ENCODE measurements at regions not wholly inside any gene's neighbourhood (a gene's known extent, or its start where the extent isn't known, plus 50 kb on each side); places are given as distances from the start of the nearest gene placed in this dataset.

DNA sequence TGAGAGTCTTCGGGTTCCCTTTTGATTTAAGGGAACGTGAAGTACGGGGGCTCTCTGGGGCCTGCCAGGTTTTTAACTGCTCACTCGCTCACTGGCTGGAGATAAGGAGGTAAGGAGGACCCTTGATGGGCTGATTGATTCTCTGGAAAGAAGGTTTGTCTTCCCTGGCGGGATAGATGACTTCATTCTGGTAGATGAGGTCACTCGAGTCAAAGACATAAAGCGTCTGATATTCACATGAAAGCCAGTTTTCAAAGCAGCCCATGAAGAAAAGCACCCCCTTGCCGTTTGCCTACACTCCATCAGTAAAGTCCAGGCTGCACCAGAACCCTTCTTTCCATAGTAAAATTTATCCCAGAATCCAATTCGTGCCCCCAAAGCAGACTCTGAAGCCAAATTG, 233.7 kb upstream of the IRX5 start:
- no peaks in the 10 kb centered on the region for H3K9me3 ChIP-seq
- 20 to 28% methylated on average over 9 of the region's 9 CpGs for WGBS, 2 donors
- H3K27ac ChIP-seq = peak overlapping the region in 1 of 2 donors; percentile 50
- DNase-seq = no peak
- no peaks in the 10 kb centered on the region for H3K36me3 ChIP-seq (ENCODE audit: low read depth, missing control alignments)
- TF ChIP-seq POLR2A (IDR thresholded peaks at IDR 0.05) (no peak), CTCF (IDR thresholded peaks at IDR 0.05) (no peak)
- intact Hi-C loops (cut with DNase I; ENCODE audit: low total_unique reads) = no loop called here
- no peaks in the 10 kb centered on the region for H3K4me1 ChIP-seq
- H3K27me3 ChIP-seq = no peaks in the 10 kb centered on the region
- no peak overlapping the region for H3K4me3 ChIP-seq

DNA sequence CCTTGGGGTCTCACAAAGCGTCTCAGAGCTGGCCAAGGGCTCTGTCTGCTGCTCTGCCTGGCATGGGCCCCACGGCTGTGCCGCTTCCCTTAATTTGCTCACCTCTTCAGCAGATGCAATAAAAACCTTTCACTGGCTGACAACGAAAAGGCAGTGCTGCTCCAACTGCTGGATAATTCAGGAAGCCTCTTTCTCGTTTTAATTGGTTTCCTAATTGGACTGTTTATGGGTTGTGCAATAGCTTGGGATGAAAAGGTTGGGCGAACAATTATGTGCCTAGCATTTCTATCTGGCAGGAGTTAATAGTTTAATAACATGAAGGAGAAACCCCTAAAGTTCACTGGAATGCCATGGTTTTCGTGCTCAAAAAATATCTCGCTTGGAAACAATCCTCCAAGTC, 234.1 kb upstream of the IRX5 start:
- Histone ChIP-seq H3K27me3 (no peaks in the 10 kb centered on the region), H3K36me3 (ENCODE audit: low read depth, missing control alignments) (no peaks in the 10 kb centered on the region), H3K4me3 (no peak overlapping the region), H3K4me1 (no peaks in the 10 kb centered on the region), H3K9me3 (no peaks in the 10 kb centered on the region), H3K27ac (peak overlapping the region in 1 of 2 donors; percentile 50)
- no peak for DNase-seq
- WGBS, 2 donors = 17 to 27% methylated on average over 8 of the region's 8 CpGs
- TF ChIP-seq POLR2A (IDR thresholded peaks at IDR 0.05) (no peak), CTCF (IDR thresholded peaks at IDR 0.05) (no peak)
- intact Hi-C loops (cut with DNase I; ENCODE audit: low total_unique reads) = no loop called here

GRCh38 chr16:54694651-54695050, 236.0 kb upstream of the IRX5 start:
- no peak for DNase-seq
- H3K27me3 ChIP-seq = no peaks in the 10 kb centered on the region
- no peak overlapping the region for H3K27ac ChIP-seq
- no peak overlapping the region for H3K4me3 ChIP-seq
- H3K36me3 ChIP-seq (ENCODE audit: low read depth, missing control alignments) = no peaks in the 10 kb centered on the region
- no peak for TF ChIP-seq POLR2A (IDR thresholded peaks at IDR 0.05)
- no peak for TF ChIP-seq CTCF (IDR thresholded peaks at IDR 0.05)
- no peaks in the 10 kb centered on the region for H3K4me1 ChIP-seq
- intact Hi-C loops (cut with DNase I; ENCODE audit: low total_unique reads) = no loop called here
- H3K9me3 ChIP-seq = no peaks in the 10 kb centered on the region
- 66 to 100% methylated on average over 2 of the region's 2 CpGs for WGBS, 2 donors

DNA sequence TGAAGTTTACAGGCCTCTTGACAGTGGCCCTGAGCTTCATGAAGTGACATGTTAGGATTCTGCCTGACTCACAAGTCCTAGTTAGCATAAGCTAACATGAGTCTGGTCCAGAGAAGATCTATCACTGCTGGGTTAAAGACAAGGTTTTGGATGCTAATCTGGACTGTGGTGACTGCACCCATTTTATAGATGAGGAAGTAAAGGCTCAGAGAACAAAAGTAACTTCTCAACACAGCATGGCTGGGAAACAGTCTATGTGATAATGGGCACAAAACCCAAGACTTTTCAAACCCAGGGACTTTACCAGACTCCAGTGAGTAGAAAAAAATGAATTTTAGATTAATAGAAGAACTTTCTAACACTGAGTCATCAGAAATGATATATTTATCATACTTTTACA, 236.8 kb upstream of the IRX5 start:
- intact Hi-C loops (cut with DNase I; ENCODE audit: low total_unique reads) = no loop called here
- no peak overlapping the region for H3K4me3 ChIP-seq
- H3K27ac ChIP-seq = no peak overlapping the region
- H3K27me3 ChIP-seq = no peaks in the 10 kb centered on the region
- no peaks in the 10 kb centered on the region for H3K9me3 ChIP-seq
- DNase-seq = no peak
- no peaks in the 10 kb centered on the region for H3K4me1 ChIP-seq
- TF ChIP-seq POLR2A (IDR thresholded peaks at IDR 0.05) (no peak), CTCF (IDR thresholded peaks at IDR 0.05) (no peak)
- no peaks in the 10 kb centered on the region for H3K36me3 ChIP-seq (ENCODE audit: low read depth, missing control alignments)

DNA sequence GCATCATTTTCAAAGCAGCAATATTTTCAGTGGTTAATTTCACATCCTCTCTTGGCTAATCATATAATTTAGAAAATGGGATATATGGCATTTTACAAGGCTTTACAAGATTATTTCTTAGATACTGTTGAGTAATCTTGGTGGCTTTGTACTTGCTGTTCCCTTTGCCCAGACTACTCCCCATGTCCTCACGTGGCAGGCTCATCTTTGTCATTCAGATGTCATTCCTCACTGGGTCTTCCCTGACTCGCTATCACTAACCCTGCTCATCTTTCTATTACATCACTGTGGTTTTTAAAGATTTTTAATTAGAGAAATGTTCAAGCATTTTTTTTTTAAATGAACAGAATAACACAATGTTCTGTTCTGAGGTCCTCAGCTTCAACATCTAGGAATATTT, 240.0 kb upstream of the IRX5 start:
- WGBS, 2 donors = 61 to 78% methylated on average over 2 of the region's 2 CpGs
- Histone ChIP-seq H3K4me3 (no peak overlapping the region), H3K4me1 (no peaks in the 10 kb centered on the region), H3K36me3 (ENCODE audit: low read depth, missing control alignments) (no peaks in the 10 kb centered on the region), H3K9me3 (no peaks in the 10 kb centered on the region), H3K27ac (no peak overlapping the region), H3K27me3 (no peaks in the 10 kb centered on the region)
- intact Hi-C loops (cut with DNase I; ENCODE audit: low total_unique reads) = no loop called here
- TF ChIP-seq CTCF (IDR thresholded peaks at IDR 0.05) (no peak), POLR2A (IDR thresholded peaks at IDR 0.05) (no peak)
- no peak for DNase-seq
